HG03520 (cell line): ENCODE measurements at regions not wholly inside any gene's neighbourhood (a gene's known extent, or its start where the extent isn't known, plus 50 kb on each side); places are given as distances from the start of the nearest gene placed in this dataset.

Experiments
- ATAC-seq: cut with Tn5 transposase; IDR thresholded peaks from one replicate; pipeline ENCODE4 v1.9.1; 2021; ENCODE audit warnings: mild to moderate bottlenecking, moderate library complexity; ENCODE audit not compliant: unreplicated experiment

GRCh38 chr22:49042066-49042465 lies 785.6 kb downstream of the BRD1 start:
- no peak for ATAC-seq

GRCh38 chr22:49040754-49041467 lies 786.8 kb downstream of the BRD1 start:
- no peak for ATAC-seq

- ATAC-seq, result no peak
These were observed 787.6 kb downstream of the BRD1 start for GRCh38 chr22:49040111-49040510.

GRCh38 chr22:49039625-49040024 lies 788.0 kb downstream of the BRD1 start:
- ATAC-seq, result no peak

GRCh38 chr22:49037701-49038245 lies 789.9 kb downstream of the BRD1 start:
- no peak for ATAC-seq

GRCh38 chr22:49036513-49036912 lies 791.2 kb downstream of the BRD1 start:
- ATAC-seq, result no peak

- no peak for ATAC-seq
These were observed 791.7 kb downstream of the BRD1 start for GRCh38 chr22:49035818-49036457.

GRCh38 chr22:49034836-49035817 lies 792.5 kb downstream of the BRD1 start:
- no peak for ATAC-seq

- no peak for ATAC-seq
These were observed 794.1 kb downstream of the BRD1 start for GRCh38 chr22:49033616-49034015.

- no peak for ATAC-seq
These were observed 794.9 kb downstream of the BRD1 start for GRCh38 chr22:49032821-49033220.

GRCh38 chr22:49031746-49032330 lies 795.8 kb downstream of the BRD1 start:
- ATAC-seq, result no peak

GRCh38 chr22:49028111-49028510 lies 799.6 kb downstream of the BRD1 start:
- no peak for ATAC-seq

GRCh38 chr22:49027368-49027670 lies 800.4 kb downstream of the BRD1 start:
- ATAC-seq, result no peak

- ATAC-seq, result no peak
These were observed 800.9 kb downstream of the BRD1 start for GRCh38 chr22:49026494-49027367.

GRCh38 chr22:49025791-49026493 lies 801.7 kb downstream of the BRD1 start:
- no peak for ATAC-seq

GRCh38 chr22:49024775-49025440 lies 802.8 kb downstream of the BRD1 start:
- no peak for ATAC-seq

- no peak for ATAC-seq
These were observed 803.5 kb downstream of the BRD1 start for GRCh38 chr22:49023879-49024774.
